SU-DHL-6 (cell line): ENCODE measurements at regions not wholly inside any gene's neighbourhood (a gene's known extent, or its start where the extent isn't known, plus 50 kb on each side); places are given as distances from the start of the nearest gene placed in this dataset.

ENCODE experiments used
- EZH2phosphoT487 ChIP-seq: fragments of 200-600 bp; sonication (generic), shearing (Covaris generic); conservative IDR thresholded peaks from 2 replicates; pipeline ENCODE4 v1.6.1; 2018; ENCODE audit warnings: mild to moderate bottlenecking, antibody characterized with exemption, low read length, moderate library complexity, mixed read lengths
- TF ChIP-seq, protein P1 (sequence below): fragments of 200-600 bp; sonication (generic); IDR thresholded peaks from one replicate; pipeline ENCODE4 v1.5.1; 2017; ENCODE audit warnings: antibody characterized with exemption, mild to moderate bottlenecking, low read length, moderate library complexity; ENCODE audit not compliant: insufficient read depth, poor library complexity, severe bottlenecking

DNA sequence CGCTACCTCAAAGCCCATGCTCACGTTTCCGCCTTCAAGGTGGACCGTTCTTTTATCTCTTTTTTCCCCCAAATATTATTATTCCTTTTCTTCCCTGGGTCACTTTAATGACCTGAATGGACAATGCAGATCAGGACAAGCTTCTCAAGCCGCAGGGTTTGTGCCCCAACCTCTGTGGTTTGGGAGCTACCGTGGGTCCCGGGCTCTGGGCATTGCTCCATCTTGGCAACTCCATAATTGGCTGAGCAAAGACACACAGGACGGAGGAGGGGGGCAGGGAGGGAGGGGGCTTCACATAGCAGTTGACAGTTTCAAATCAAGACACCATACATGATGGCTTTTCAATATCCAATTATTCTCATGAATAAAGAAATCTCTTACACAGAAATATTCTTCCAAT lies 308.1 kb upstream of the FZD8 start:
- TF ChIP-seq, protein P1, sequence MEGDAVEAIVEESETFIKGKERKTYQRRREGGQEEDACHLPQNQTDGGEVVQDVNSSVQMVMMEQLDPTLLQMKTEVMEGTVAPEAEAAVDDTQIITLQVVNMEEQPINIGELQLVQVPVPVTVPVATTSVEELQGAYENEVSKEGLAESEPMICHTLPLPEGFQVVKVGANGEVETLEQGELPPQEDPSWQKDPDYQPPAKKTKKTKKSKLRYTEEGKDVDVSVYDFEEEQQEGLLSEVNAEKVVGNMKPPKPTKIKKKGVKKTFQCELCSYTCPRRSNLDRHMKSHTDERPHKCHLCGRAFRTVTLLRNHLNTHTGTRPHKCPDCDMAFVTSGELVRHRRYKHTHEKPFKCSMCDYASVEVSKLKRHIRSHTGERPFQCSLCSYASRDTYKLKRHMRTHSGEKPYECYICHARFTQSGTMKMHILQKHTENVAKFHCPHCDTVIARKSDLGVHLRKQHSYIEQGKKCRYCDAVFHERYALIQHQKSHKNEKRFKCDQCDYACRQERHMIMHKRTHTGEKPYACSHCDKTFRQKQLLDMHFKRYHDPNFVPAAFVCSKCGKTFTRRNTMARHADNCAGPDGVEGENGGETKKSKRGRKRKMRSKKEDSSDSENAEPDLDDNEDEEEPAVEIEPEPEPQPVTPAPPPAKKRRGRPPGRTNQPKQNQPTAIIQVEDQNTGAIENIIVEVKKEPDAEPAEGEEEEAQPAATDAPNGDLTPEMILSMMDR, result no peak
- TF ChIP-seq EZH2phosphoT487, result no peak
